ENCODE measurements at regions not wholly inside any gene's neighbourhood (a gene's known extent, or its start where the extent isn't known, plus 50 kb on each side); places are given as distances from the start of the nearest gene placed in this dataset.

DNA sequence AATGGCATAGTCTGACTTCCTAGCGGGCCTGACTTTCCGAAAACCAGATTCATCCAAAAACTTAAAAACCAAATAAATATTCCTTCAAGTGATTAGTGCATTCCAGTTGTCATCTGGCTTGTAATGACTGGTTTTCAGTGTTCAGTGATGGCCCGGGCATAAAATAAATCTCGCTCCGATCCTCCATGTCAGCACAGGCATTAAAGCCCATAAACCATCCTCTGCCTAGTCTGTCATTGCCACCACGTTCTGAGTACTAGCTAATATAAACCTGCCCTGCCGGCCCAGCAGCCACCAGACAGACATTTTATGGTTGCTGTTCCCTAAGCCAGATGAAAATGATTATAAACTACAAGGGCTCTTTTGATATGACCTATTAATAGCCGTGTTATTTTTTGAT lies 232.3 kb upstream of the GMDS start:
- Histone ChIP-seq H3K27ac (no peak overlapping the region), H3K4me1 (peaks cover 4% of the 10 kb centered on the region), H3K9me3 (no peaks in the 10 kb centered on the region), H3K27me3 (no peaks in the 10 kb centered on the region), H3K36me3 (no peaks in the 10 kb centered on the region), H3K4me3 (no peak overlapping the region)
- intact Hi-C loops (cut with DNase I), result no loop called here
- TF ChIP-seq, protein P1, sequence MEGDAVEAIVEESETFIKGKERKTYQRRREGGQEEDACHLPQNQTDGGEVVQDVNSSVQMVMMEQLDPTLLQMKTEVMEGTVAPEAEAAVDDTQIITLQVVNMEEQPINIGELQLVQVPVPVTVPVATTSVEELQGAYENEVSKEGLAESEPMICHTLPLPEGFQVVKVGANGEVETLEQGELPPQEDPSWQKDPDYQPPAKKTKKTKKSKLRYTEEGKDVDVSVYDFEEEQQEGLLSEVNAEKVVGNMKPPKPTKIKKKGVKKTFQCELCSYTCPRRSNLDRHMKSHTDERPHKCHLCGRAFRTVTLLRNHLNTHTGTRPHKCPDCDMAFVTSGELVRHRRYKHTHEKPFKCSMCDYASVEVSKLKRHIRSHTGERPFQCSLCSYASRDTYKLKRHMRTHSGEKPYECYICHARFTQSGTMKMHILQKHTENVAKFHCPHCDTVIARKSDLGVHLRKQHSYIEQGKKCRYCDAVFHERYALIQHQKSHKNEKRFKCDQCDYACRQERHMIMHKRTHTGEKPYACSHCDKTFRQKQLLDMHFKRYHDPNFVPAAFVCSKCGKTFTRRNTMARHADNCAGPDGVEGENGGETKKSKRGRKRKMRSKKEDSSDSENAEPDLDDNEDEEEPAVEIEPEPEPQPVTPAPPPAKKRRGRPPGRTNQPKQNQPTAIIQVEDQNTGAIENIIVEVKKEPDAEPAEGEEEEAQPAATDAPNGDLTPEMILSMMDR (IDR thresholded peaks at IDR 0.05), result no peak
- DNase-seq, result no peak
- no peak for ATAC-seq

DNA sequence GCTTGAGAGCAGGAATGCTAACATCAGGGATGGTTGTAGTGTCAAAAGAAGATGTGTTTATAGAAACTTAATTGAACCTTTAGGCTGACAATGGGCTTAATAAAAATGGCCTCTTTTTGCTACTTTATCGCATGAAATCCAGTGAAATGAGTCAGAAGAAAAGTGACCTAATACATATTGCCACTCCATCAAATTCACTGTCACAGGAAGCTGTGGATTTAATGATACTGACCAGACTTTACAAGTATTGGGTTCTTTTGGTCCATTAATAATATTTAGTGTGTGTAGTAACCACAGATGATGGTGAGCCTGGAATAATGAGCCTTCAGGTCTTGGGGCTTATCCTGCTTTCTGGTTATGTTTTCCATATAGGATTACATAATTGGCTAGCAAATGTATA lies 231.8 kb upstream of the GMDS start:
- no peak for ATAC-seq
- Histone ChIP-seq H3K36me3 (no peaks in the 10 kb centered on the region), H3K4me1 (peaks cover 4% of the 10 kb centered on the region), H3K27me3 (no peaks in the 10 kb centered on the region), H3K9me3 (no peaks in the 10 kb centered on the region), H3K4me3 (no peak overlapping the region), H3K27ac (no peak overlapping the region)
- TF ChIP-seq, protein P1 (IDR thresholded peaks at IDR 0.05), result no peak
- intact Hi-C loops (cut with DNase I), result no loop called here
- no peak for DNase-seq

DNA sequence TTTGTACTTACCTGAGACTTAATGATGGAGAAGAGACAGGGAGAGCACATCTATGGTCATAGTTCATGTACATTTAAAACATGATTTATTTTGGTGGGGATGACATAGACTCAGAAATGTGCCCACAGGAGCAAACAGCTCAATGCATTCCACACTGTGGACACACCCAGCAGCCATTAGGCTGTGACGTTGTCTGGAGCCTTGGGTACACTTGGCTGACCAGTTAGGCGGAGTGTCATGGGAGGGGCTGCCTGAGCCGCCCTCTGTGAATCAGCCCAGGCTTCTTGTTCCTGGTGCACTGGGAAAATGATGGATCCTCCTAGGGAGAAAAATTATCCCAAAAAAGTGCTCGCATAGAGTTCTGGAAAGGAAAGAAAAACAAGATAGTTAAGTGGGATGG lies 231.0 kb upstream of the GMDS start:
- H3K27ac ChIP-seq, result no peak overlapping the region
- H3K4me3 ChIP-seq, result no peak overlapping the region
- H3K27me3 ChIP-seq, result no peaks in the 10 kb centered on the region
- TF ChIP-seq, protein P1 (IDR thresholded peaks at IDR 0.05), result no peak
- DNase-seq (no peak), ATAC-seq (peak; percentile 46)
- H3K36me3 ChIP-seq, result no peaks in the 10 kb centered on the region
- peaks cover 4% of the 10 kb centered on the region for H3K4me1 ChIP-seq
- H3K9me3 ChIP-seq, result no peaks in the 10 kb centered on the region
- intact Hi-C loops (cut with DNase I), result no loop called here

- ATAC-seq (no peak), DNase-seq (no peak)
- intact Hi-C loops (cut with DNase I), result no loop called here
- Histone ChIP-seq H3K36me3 (no peaks in the 10 kb centered on the region), H3K4me1 (no peaks in the 10 kb centered on the region), H3K9me3 (no peaks in the 10 kb centered on the region), H3K4me3 (no peak overlapping the region), H3K27ac (no peak overlapping the region), H3K27me3 (no peaks in the 10 kb centered on the region)
- TF ChIP-seq, protein P1 (IDR thresholded peaks at IDR 0.05), result no peak
These were observed 226.1 kb upstream of the GMDS start for GRCh38 chr6:2471472-2471871.

DNA sequence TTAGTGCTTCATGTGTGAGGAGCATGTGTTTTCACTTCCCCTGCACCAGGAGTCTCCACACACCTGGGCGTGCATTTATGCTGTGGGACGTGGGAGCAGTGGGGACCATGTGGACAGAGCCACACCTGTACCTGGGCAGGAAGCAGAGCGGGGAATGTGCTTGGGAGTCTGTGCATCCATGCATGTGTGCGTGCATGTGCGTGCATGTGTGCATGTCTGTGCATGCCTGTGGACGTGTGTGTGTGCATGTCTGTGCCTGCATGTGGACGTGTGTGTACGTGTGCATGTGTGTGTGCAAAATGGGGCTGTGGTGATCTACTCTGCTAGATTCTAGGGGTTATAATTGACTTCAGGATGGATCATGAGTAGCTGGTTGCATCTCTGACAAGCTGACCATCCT lies 224.0 kb upstream of the GMDS start:
- intact Hi-C loops (cut with DNase I), result no loop called here
- H3K9me3 ChIP-seq, result no peaks in the 10 kb centered on the region
- no peaks in the 10 kb centered on the region for H3K4me1 ChIP-seq
- no peaks in the 10 kb centered on the region for H3K36me3 ChIP-seq
- no peaks in the 10 kb centered on the region for H3K27me3 ChIP-seq
- H3K4me3 ChIP-seq, result no peak overlapping the region
- DNase-seq, result no peak
- H3K27ac ChIP-seq, result no peak overlapping the region
- no peak for ATAC-seq
- TF ChIP-seq, protein P1 (IDR thresholded peaks at IDR 0.05), result no peak

DNA sequence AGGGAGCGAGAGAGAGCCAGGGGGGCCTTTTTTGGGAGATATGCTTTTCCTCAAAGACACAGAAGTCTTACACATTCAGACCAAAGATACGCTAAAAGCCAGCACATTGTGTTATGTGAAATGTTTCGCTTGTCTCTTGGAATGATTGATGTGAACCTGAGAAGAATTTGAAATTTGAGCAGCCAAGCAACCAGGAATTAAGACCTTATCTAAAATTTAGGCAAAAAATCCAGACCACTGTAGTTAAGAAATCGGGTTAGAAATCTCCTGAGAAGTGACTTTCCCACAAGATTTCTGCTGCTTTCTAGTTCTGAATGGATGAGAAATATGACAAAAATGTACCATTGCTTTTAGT lies 223.2 kb upstream of the GMDS start:
- TF ChIP-seq, protein P1 (IDR thresholded peaks at IDR 0.05), result no peak
- Histone ChIP-seq H3K27me3 (no peaks in the 10 kb centered on the region), H3K36me3 (no peaks in the 10 kb centered on the region), H3K4me3 (no peak overlapping the region), H3K4me1 (no peaks in the 10 kb centered on the region), H3K9me3 (no peaks in the 10 kb centered on the region), H3K27ac (no peak overlapping the region)
- intact Hi-C loops (cut with DNase I), result no loop called here
- ATAC-seq (no peak), DNase-seq (no peak)
